T47D (cell line): ENCODE measurements at regions not wholly inside any gene's neighbourhood (a gene's known extent, or its start where the extent isn't known, plus 50 kb on each side); places are given as distances from the start of the nearest gene placed in this dataset.
"Not testable (repeated sequence)": the region's sequence is repeated elsewhere in the genome, so short reads cannot be mapped to it uniquely, and the experiment has no call there.

Experiments used
- DNase-seq, 2 experiments: peaks; one replicate each; pipeline versions ENCODE4 v3.0.0 to v3.0.0-alpha.2; 2011 to 2012; ENCODE audit warnings: low read depth in 1 of 2, low spot score in 1 of 2
- JUND ChIP-seq: IDR thresholded peaks from 2 replicates; pipeline ENCODE4 v1.6.1; 2012; ENCODE audit warnings: low read depth
- in situ Hi-C: cut with HindIII; loops from 2 replicates; pipeline ENCODE4 v1.10.0; 2016; ENCODE audit warnings: low sequenced_read_pairs, low pct_unique_long_range_greater_than_20kb

GRCh38 chr5:63201738-63202137, 623.1 kb downstream of the LRRC70 start:
- no peak for DNase-seq
- no peak for TF ChIP-seq JUND
- in situ Hi-C loops: no loop called here

GRCh38 chr5:63194126-63194525, 615.5 kb downstream of the LRRC70 start:
- in situ Hi-C loops: no loop called here
- TF ChIP-seq JUND: no peak
- DNase-seq: no peak

GRCh38 chr5:63180190-63180589, 601.6 kb downstream of the LRRC70 start:
- DNase-seq, in situ Hi-C loops: not testable (repeated sequence)

- in situ Hi-C loops: no loop called here
Measured at GRCh38 chr5:63175850-63176249, 597.2 kb downstream of the LRRC70 start.

GRCh38 chr5:63170486-63170885, 591.9 kb downstream of the LRRC70 start:
- no peak for TF ChIP-seq JUND
- in situ Hi-C loops: no loop called here
- no peak for DNase-seq

More at GRCh38 chr5:63175850-63176249, 597.2 kb downstream of the LRRC70 start:
- no peak for DNase-seq
- no peak for TF ChIP-seq JUND

GRCh38 chr5:63164838-63165535, 586.4 kb downstream of the LRRC70 start:
- in situ Hi-C loops: no loop called here
- TF ChIP-seq JUND: no peak
- DNase-seq: no peak

- DNase-seq: no peak
- TF ChIP-seq JUND: no peak
- in situ Hi-C loops: no loop called here
Measured at GRCh38 chr5:63164339-63164738, 585.7 kb downstream of the LRRC70 start.

- DNase-seq: peak in 1 of 2 experiments; percentile 5
- in situ Hi-C loops: no loop called here
- TF ChIP-seq JUND: no peak
Measured at GRCh38 chr5:63155310-63155631, 576.7 kb downstream of the LRRC70 start.

GRCh38 chr5:63154476-63155309, 576.1 kb downstream of the LRRC70 start:
- in situ Hi-C loops: no loop called here
- no peak for DNase-seq
- no peak for TF ChIP-seq JUND

GRCh38 chr5:63152871-63153270, 574.3 kb downstream of the LRRC70 start:
- TF ChIP-seq JUND: no peak
- in situ Hi-C loops: no loop called here
- DNase-seq: no peak

- TF ChIP-seq JUND: no peak
- no peak for DNase-seq
- in situ Hi-C loops: no loop called here
Measured at GRCh38 chr5:63145167-63145566, 566.5 kb downstream of the LRRC70 start.

GRCh38 chr5:63141591-63141990, 563.0 kb downstream of the LRRC70 start:
- DNase-seq: no peak
- no peak for TF ChIP-seq JUND
- in situ Hi-C loops: no loop called here

GRCh38 chr5:63135291-63135690, 556.7 kb downstream of the LRRC70 start:
- no peak for TF ChIP-seq JUND
- in situ Hi-C loops: no loop called here
- no peak for DNase-seq
